Endothelial cell of umbilical vein (primary cell): ENCODE measurements at regions not wholly inside any gene's neighbourhood (a gene's known extent, or its start where the extent isn't known, plus 50 kb on each side); places are given as distances from the start of the nearest gene placed in this dataset.

Experiments used
- BruUV-seq: library from RNA; stranded (reverse); fragments of 400-500 nt; replicated peaks from 2 replicates; lab custom pipeline; 2021; lab: Mats Ljungman, UMichigan
- CTCF ChIA-PET: fragments of 300-600, 350-600 bp; sonication (Branson Sonifier 250); formaldehyde crosslinking; loops from one replicate; lab custom pipeline; 2021; ENCODE audit warnings: antibody characterized with exemption, inconsistent platforms; lab: Charles Lee
- POLR2A ChIA-PET: fragments of 300-600, 350-600 bp; sonication (Branson Sonifier 250); formaldehyde crosslinking; loops from one replicate; lab custom pipeline; 2021; ENCODE audit warnings: antibody characterized with exemption, inconsistent platforms; lab: Charles Lee
- DNase-seq: peaks from one replicate; pipeline ENCODE4 v3.0.0-alpha.2; 2011; ENCODE audit warnings: low read depth, low spot score
- FAIRE-seq: peaks from 2 replicates; lab custom pipeline; 2011; peaks lifted over from hg19 to GRCh38; lab: Jason Lieb, UNC
- H2AFZ ChIP-seq: 2 replicates; pipeline ENCODE4 v1.6.0; 2012; ENCODE audit warnings: low read depth, low read length, control low read depth, inconsistent platforms
- H3K27ac ChIP-seq: 2 replicates; pipeline ENCODE4 v1.5.1; 2011; ENCODE audit warnings: low read depth, mild to moderate bottlenecking, control low read depth, low read length, moderate library complexity; ENCODE audit not compliant: insufficient read depth
- H3K27me3 ChIP-seq, 2 experiments: 2 replicates each; pipeline versions ENCODE4 v1.6.0 to v1.6.1; 2011; ENCODE audit warnings: low read length in 2 of 2, mixed read lengths in 1 of 2; ENCODE audit not compliant: control insufficient read depth in 2 of 2, insufficient read depth in 2 of 2
- H3K36me3 ChIP-seq, 2 experiments: 2 replicates in 1 of 2; 3 replicates in 1 of 2; pipeline ENCODE4 v1.5.1; 2011; ENCODE audit warnings: low read length in 2 of 2, mild to moderate bottlenecking in 1 of 2, moderate library complexity in 1 of 2; ENCODE audit not compliant: control insufficient read depth in 2 of 2, insufficient read depth in 2 of 2; ENCODE audit errors: extremely low read depth in 1 of 2
- H3K4me1 ChIP-seq: 3 replicates; pipeline ENCODE4 v1.5.1; 2011; ENCODE audit warnings: mild to moderate bottlenecking, low read length; ENCODE audit not compliant: control insufficient read depth, insufficient read depth; ENCODE audit errors: extremely low read depth
- H3K4me2 ChIP-seq: 2 replicates; pipeline ENCODE4 v1.6.1; 2011; ENCODE audit warnings: low read length, control low read depth, mixed read lengths; ENCODE audit not compliant: insufficient read depth
- H3K4me3 ChIP-seq, 3 experiments: fragments of 200-600 bp in 1 of 3; sonication (generic), shearing (Covaris generic) in 1 of 3; replicated peaks in 1 of 3; 2 replicates each; pipeline ENCODE4 v1.5.1; 2011 to 2016; ENCODE audit warnings: control low read depth in 3 of 3, low read length in 3 of 3, mild to moderate bottlenecking in 2 of 3, inconsistent platforms in 1 of 3, low read depth in 1 of 3, moderate library complexity in 1 of 3; ENCODE audit not compliant: insufficient read depth in 1 of 3
- H3K79me2 ChIP-seq: 2 replicates; pipeline ENCODE4 v1.6.0; 2012; ENCODE audit warnings: low read length, inconsistent platforms; ENCODE audit not compliant: control insufficient read depth, insufficient read depth
- H3K9ac ChIP-seq: replicated peaks from 2 replicates; pipeline ENCODE3; 2011; ENCODE audit warnings: low read length, control low read depth; ENCODE audit not compliant: insufficient read depth; ENCODE audit errors: extremely low read depth
- H3K9me1 ChIP-seq: replicated peaks from 3 replicates; pipeline ENCODE4 v1.6.0; 2011; ENCODE audit warnings: mild to moderate bottlenecking, low read length; ENCODE audit not compliant: control insufficient read depth, insufficient read depth; ENCODE audit errors: extremely low read depth
- H3K9me3 ChIP-seq: replicated peaks from 2 replicates; pipeline ENCODE4 v1.5.1; 2012; ENCODE audit warnings: low read length, inconsistent platforms; ENCODE audit not compliant: control insufficient read depth, insufficient read depth
- H4K20me1 ChIP-seq: replicated peaks from 2 replicates; pipeline ENCODE3; 2011; ENCODE audit warnings: mild to moderate bottlenecking, low read length; ENCODE audit not compliant: control insufficient read depth, insufficient read depth; ENCODE audit errors: extremely low read depth
- EZH2 ChIP-seq: IDR thresholded peaks from 2 replicates; pipeline ENCODE4 v1.6.1; 2012; ENCODE audit warnings: borderline replicate concordance, low read depth, mild to moderate bottlenecking, moderate library complexity, low read length, inconsistent platforms; ENCODE audit not compliant: severe bottlenecking
- FOS ChIP-seq: IDR thresholded peaks from 2 replicates; pipeline ENCODE4 v1.6.1; 2011; ENCODE audit warnings: mild to moderate bottlenecking, low read length, moderate library complexity, borderline replicate concordance; ENCODE audit not compliant: insufficient read depth
- GATA2 ChIP-seq: IDR thresholded peaks from 2 replicates; pipeline ENCODE4 v1.7.0; 2011; ENCODE audit warnings: low read depth, mild to moderate bottlenecking, moderate library complexity, mixed read lengths, low read length; ENCODE audit not compliant: insufficient read length, insufficient read depth
- JUN ChIP-seq: IDR thresholded peaks from 2 replicates; pipeline ENCODE4 v1.6.1; 2011; ENCODE audit warnings: borderline replicate concordance, low read depth; ENCODE audit not compliant: insufficient read length, insufficient read depth
- MYC ChIP-seq: IDR thresholded peaks from one replicate; pipeline ENCODE4 v1.6.1; 2011; ENCODE audit warnings: mild to moderate bottlenecking, low read depth, low read length
- POLR2A ChIP-seq: IDR thresholded peaks from 2 replicates; pipeline ENCODE4 v1.6.1; 2012; ENCODE audit warnings: low read depth, mild to moderate bottlenecking, control low read depth, low read length
- POLR2AphosphoS5 ChIP-seq: IDR thresholded peaks from 2 replicates; pipeline ENCODE4 v1.6.1; 2012; ENCODE audit warnings: low read depth, mild to moderate bottlenecking, control low read depth, low read length, moderate library complexity; ENCODE audit not compliant: insufficient read depth
- dilution Hi-C: fragments of 300-500 bp; cut with MboI; formaldehyde crosslinking; loops from one replicate; pipeline ENCODE4 v1.15.0; 2019; ENCODE audit warnings: low sequenced_read_pairs; ENCODE audit not compliant: extremely low pct_ligation_motif_present
- intact Hi-C: fragments of 100-400 bp; cut with micrococcal nuclease; formaldehyde crosslinking; loops from one replicate; pipeline ENCODE4 v1.10.0; 2022
- TF ChIP-seq, protein P1 (sequence below): IDR thresholded peaks from 2 replicates; pipeline ENCODE4 v1.6.1; 2011; ENCODE audit not compliant: insufficient read depth, insufficient read length
- TF ChIP-seq, protein P2 (sequence below), 2 donors: IDR thresholded peaks; 1 replicate in 1 of 2; 2 replicates in 1 of 2; pipeline ENCODE4 v1.5.1; 2011; ENCODE audit warnings: low read length in 2 of 2, mild to moderate bottlenecking in 2 of 2, moderate library complexity in 2 of 2, control low read depth in 1 of 2, inconsistent platforms in 1 of 2, low read depth in 1 of 2; ENCODE audit not compliant: insufficient read depth in 1 of 2; ENCODE audit errors: extremely low read depth in 1 of 2

DNA sequence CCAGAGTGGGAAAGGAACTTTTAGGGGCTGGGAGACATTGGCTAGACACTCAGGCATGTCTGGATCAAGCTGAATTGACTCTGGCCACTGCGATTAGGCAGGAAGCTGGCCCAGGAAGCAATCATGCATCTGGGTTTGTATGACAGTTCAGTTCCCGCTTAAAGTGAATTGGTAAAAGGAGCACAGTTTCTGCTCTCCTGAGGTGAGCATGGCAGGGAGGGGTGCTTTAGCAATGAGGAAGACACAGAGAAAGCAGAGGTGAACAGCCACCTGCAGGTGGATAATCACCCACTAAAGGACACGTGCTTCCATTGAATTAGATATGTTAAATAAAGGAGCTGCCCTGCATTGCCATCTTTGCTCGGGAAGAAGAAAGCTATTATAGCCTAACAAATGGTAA is 248.1 kb upstream of the MAP3K1 start:
- H3K4me3 ChIP-seq = no peak overlapping the region
- no TSS peak for BruUV-seq
- POLR2A ChIA-PET = no interaction called here
- FAIRE-seq (no peak), DNase-seq (no peak)
- H3K9me3 ChIP-seq = no peaks in the 10 kb centered on the region
- no peak overlapping the region for H2AFZ ChIP-seq
- no peaks in the 10 kb centered on the region for H3K79me2 ChIP-seq
- dilution Hi-C loops = no loop called here
- no peak overlapping the region for H3K9ac ChIP-seq
- H3K27ac ChIP-seq = no peak overlapping the region
- H3K4me1 ChIP-seq = peaks cover 14% of the 10 kb centered on the region
- intact Hi-C loops = no loop called here
- peaks cover under 1 to 10% of the 10 kb centered on the region in 2 experiments for H3K27me3 ChIP-seq
- CTCF ChIA-PET = no interaction called here
- no peak overlapping the region for H3K4me2 ChIP-seq
- no peaks in the 10 kb centered on the region for H3K36me3 ChIP-seq
- no peaks in the 10 kb centered on the region for H3K9me1 ChIP-seq
- TF ChIP-seq POLR2A (no peak), MYC (no peak), EZH2 (no peak), FOS (no peak), JUN (no peak), POLR2AphosphoS5 (no peak), GATA2 (no peak)
- TF ChIP-seq, protein P1, sequence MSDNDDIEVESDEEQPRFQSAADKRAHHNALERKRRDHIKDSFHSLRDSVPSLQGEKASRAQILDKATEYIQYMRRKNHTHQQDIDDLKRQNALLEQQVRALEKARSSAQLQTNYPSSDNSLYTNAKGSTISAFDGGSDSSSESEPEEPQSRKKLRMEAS = no peak
- TF ChIP-seq, protein P2, sequence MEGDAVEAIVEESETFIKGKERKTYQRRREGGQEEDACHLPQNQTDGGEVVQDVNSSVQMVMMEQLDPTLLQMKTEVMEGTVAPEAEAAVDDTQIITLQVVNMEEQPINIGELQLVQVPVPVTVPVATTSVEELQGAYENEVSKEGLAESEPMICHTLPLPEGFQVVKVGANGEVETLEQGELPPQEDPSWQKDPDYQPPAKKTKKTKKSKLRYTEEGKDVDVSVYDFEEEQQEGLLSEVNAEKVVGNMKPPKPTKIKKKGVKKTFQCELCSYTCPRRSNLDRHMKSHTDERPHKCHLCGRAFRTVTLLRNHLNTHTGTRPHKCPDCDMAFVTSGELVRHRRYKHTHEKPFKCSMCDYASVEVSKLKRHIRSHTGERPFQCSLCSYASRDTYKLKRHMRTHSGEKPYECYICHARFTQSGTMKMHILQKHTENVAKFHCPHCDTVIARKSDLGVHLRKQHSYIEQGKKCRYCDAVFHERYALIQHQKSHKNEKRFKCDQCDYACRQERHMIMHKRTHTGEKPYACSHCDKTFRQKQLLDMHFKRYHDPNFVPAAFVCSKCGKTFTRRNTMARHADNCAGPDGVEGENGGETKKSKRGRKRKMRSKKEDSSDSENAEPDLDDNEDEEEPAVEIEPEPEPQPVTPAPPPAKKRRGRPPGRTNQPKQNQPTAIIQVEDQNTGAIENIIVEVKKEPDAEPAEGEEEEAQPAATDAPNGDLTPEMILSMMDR (IDR thresholded peaks at IDR 0.05; ENCODE audit: extremely low read depth in 1 of 2, insufficient read depth in 1 of 2, low read depth in 1 of 2, low read length in 2 of 2) = no peak
- H4K20me1 ChIP-seq = no peaks in the 10 kb centered on the region
